ENCODE measurements at regions not wholly inside any gene's neighbourhood (a gene's known extent, or its start where the extent isn't known, plus 50 kb on each side); places are given as distances from the start of the nearest gene placed in this dataset.

DNA sequence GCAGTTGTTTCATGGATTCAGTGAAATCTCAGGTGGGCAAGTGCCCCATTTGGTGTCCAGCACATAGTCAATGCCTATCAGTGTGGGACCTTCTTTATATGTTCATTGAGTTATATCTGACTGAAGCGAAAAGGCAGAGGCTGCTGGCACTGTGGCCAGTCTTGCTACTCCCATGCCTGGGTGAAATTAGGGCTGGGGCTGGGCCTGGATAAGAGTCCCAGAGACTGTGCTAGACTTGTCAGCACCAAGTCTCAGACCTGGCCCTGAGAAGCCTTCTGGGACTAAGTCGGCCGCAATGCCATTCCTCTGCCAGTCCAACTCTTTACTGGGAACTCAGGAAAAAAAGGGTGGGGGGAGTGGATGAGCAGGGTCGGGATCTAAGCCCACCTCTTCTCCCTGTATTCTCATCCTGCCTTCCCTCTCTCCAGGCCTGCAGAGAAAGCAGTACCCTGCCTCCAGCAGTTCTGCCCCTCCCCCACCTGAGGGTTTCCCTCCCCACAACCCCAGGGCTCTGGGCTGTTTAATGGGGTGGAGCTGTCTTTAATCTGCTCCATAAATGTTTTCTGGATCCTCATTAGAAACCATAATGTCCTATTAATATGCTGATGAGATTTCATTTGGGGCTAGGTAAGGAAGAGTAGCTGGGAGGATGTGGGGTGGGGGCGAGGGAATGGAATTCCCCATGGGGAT lies 153.5 kb upstream of the PJA1 start:
- H3K4me3 ChIP-seq (ENCODE audit: low read length), result no peak overlapping the region
- DNase-seq (ENCODE audit: low read depth), result no peak
- TF ChIP-seq CTCF (conservative IDR thresholded peaks at IDR 0.05; ENCODE audit: low read depth, low read length), result no peak

GRCh38 chrX:69317721-69318120 lies 152.5 kb upstream of the PJA1 start:
- DNase-seq (ENCODE audit: low read depth), result no peak
- TF ChIP-seq CTCF (conservative IDR thresholded peaks at IDR 0.05; ENCODE audit: low read depth, low read length), result no peak
- no peak overlapping the region for H3K4me3 ChIP-seq (ENCODE audit: low read length)

DNA sequence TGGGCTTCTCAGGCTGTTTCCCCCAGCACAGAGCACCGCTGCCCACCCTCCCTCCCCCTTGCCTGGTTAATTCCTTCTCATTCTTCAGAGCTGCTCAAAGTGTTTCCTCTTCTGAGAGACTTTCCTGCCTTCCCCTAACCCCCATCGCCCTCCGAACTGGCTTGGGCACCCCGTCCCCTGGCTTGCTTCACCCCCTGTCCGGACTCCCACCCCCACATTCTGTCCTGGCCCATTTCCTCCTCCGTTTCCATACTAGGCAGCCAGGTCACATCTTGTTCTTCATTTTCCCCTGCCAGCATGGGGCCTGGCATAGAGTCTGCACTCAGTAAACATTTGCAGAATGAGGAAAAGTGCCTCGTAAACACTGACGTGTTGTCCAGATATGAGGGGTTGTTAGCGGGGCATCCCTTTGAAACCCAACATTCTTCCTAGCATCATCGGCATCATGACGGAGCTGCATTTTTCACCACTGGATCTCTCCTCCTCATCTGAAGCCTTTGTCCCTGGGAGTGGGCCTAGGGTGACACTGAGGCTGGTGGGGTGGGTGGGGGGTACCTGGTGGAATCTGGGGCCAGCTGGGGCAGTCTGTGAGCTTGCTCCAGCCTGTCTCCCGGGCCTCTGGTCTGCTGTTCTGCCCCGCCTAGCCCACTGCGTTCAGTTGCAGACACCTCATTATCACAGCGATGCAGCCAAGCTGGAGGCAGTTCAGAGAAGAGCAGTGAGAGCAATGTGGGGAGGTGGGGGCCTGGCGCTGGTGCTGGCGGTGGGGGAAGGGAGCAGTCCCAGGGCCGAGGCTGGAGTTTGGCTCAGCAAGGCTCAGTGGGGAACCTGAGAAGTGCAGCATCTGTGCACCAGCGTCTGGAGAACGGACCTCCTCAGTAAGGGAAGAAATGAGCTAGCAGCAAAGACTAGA lies 149.4 kb upstream of the PJA1 start:
- TF ChIP-seq CTCF (conservative IDR thresholded peaks at IDR 0.05; ENCODE audit: low read depth, low read length), result no peak
- no peak overlapping the region for H3K4me3 ChIP-seq (ENCODE audit: low read length)
- no peak for DNase-seq (ENCODE audit: low read depth)

- no peak overlapping the region for H3K4me3 ChIP-seq (ENCODE audit: low read length)
- DNase-seq (ENCODE audit: low read depth), result no peak
- no peak for TF ChIP-seq CTCF (conservative IDR thresholded peaks at IDR 0.05; ENCODE audit: low read depth, low read length)
Observed at GRCh38 chrX:69313617-69314290, 148.5 kb upstream of the PJA1 start.

DNA sequence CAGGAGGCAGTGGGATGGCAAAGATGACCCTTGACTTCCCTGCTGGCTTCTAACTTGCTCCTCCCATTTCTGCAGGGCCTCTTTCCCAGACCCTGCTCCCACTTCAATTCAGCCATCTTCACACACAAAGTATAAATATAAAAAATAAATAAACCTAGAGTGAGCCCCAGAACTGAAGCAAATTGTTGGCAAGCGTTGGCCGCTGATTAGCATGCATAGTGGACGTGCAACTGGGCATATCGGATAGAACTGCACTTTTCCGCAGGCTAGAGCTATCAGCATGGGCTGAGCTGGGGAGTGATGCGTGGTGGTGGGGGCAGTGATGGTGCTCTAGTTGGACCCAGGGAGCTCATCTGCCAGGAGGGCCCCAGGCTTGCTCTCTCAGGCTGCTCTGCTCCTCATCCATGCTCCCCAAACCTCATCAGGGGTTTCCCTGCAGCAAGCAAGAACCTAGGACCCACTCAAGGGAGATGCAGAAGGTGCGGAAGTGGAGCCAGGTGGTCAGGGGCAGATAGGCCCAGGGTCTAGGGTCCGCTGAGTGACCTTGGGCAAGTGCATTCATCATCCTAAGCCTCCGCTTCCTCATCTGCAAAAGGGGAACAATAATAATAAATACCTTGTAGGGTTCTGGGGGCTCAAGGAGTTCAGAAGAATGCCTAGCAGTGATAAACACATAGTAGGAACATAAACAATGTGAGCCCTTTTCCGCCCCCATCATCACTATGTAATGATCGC lies 146.8 kb upstream of the PJA1 start:
- no peak for DNase-seq (ENCODE audit: low read depth)
- no peak for TF ChIP-seq CTCF (conservative IDR thresholded peaks at IDR 0.05; ENCODE audit: low read depth, low read length)

GRCh38 chrX:69309074-69309792 lies 144.0 kb upstream of the PJA1 start:
- DNase-seq (ENCODE audit: low read depth), result no peak
- TF ChIP-seq CTCF (conservative IDR thresholded peaks at IDR 0.05; ENCODE audit: low read depth, low read length), result no peak
- no peak overlapping the region for H3K4me3 ChIP-seq (ENCODE audit: low read length)

More for the DNA sequence above, 146.8 kb upstream of the PJA1 start:
- no peak overlapping the region for H3K4me3 ChIP-seq (ENCODE audit: low read length)
